HG03575 (cell line): ENCODE measurements at regions not wholly inside any gene's neighbourhood (a gene's known extent, or its start where the extent isn't known, plus 50 kb on each side); places are given as distances from the start of the nearest gene placed in this dataset.
"Not testable (repeated sequence)": the region's sequence is repeated elsewhere in the genome, so short reads cannot be mapped to it uniquely, and the experiment has no call there.

Source experiments
- ATAC-seq: cut with Tn5 transposase; IDR thresholded peaks from one replicate; pipeline ENCODE4 v1.9.1; 2021; ENCODE audit not compliant: unreplicated experiment, insufficient number of reproducible peaks, low FRiP score; ENCODE audit errors: extremely low read depth

- ATAC-seq = no peak
Measured at GRCh38 chr1:195733826-195734225, 874.4 kb downstream of the KCNT2 start.

GRCh38 chr1:195733408-195733807 is 874.8 kb downstream of the KCNT2 start:
- no peak for ATAC-seq

- ATAC-seq = no peak
Measured at GRCh38 chr1:195731385-195731784, 876.9 kb downstream of the KCNT2 start.

GRCh38 chr1:195723796-195724194 is 884.4 kb downstream of the KCNT2 start:
- ATAC-seq = no peak

- ATAC-seq = not testable (repeated sequence)
Measured at GRCh38 chr1:195722852-195723795, 885.1 kb downstream of the KCNT2 start.

GRCh38 chr1:195722146-195722545 is 886.1 kb downstream of the KCNT2 start:
- ATAC-seq = not testable (repeated sequence)

- no peak for ATAC-seq
Measured at GRCh38 chr1:195721210-195721971, 886.8 kb downstream of the KCNT2 start.

GRCh38 chr1:195717651-195718050 is 890.6 kb downstream of the KCNT2 start:
- ATAC-seq = no peak

- ATAC-seq = no peak
Measured at GRCh38 chr1:195715652-195716051, 892.6 kb downstream of the KCNT2 start.

GRCh38 chr1:195714248-195714647 is 894.0 kb downstream of the KCNT2 start:
- no peak for ATAC-seq

GRCh38 chr1:195709821-195710220 is 898.4 kb downstream of the KCNT2 start:
- ATAC-seq = no peak

GRCh38 chr1:195704028-195704427 is 904.2 kb downstream of the KCNT2 start:
- no peak for ATAC-seq

- no peak for ATAC-seq
Measured at GRCh38 chr1:195701149-195701548, 907.1 kb downstream of the KCNT2 start.

GRCh38 chr1:195697130-195697529 is 911.1 kb downstream of the KCNT2 start:
- ATAC-seq = peak; percentile 99

- no peak for ATAC-seq
Measured at GRCh38 chr1:195686764-195687163, 921.5 kb downstream of the KCNT2 start.

- no peak for ATAC-seq
Measured at GRCh38 chr1:195664628-195665027, 943.6 kb downstream of the KCNT2 start.

GRCh38 chr1:195663549-195664280 is 944.5 kb downstream of the KCNT2 start:
- ATAC-seq = no peak

GRCh38 chr1:195656780-195657179 is 951.5 kb downstream of the KCNT2 start:
- ATAC-seq = no peak

- not testable (repeated sequence) for ATAC-seq
Measured at GRCh38 chr1:195648875-195649274, 959.4 kb downstream of the KCNT2 start.
